ENCODE measurements at regions not wholly inside any gene's neighbourhood (a gene's known extent, or its start where the extent isn't known, plus 50 kb on each side); places are given as distances from the start of the nearest gene placed in this dataset.
"Not testable (repeated sequence)": the region's sequence is repeated elsewhere in the genome, so short reads cannot be mapped to it uniquely, and the experiment has no call there.

- Mint-ChIP-seq H3K36me3 (no peaks in the 10 kb centered on the region), H3K9me3 (peaks cover 0 to 5% (median 0%) of the 10 kb centered on the region in 6 donors), H3K4me3 (no peak overlapping the region), H3K4me1 (no peaks in the 10 kb centered on the region), H3K27me3 (ENCODE audit: low read depth in 3 of 3) (peaks cover 0 to 7% (median 5%) of the 10 kb centered on the region in 3 donors), H3K27ac (no peak overlapping the region)
- DNase-seq: no peak
Observed at GRCh38 chr6:19934996-19935591, 97.9 kb downstream of the ID4 start.

- H3K27me3 Mint-ChIP-seq (ENCODE audit: low read depth in 3 of 3); H3K4me3 Mint-ChIP-seq; DNase-seq; H3K27ac Mint-ChIP-seq; H3K36me3 Mint-ChIP-seq; H3K4me1 Mint-ChIP-seq; H3K9me3 Mint-ChIP-seq: not testable (repeated sequence)
Observed at GRCh38 chr6:19939321-19939720, 102.2 kb downstream of the ID4 start.

GRCh38 chr6:19939926-19940325 is 102.8 kb downstream of the ID4 start:
- H3K4me3 Mint-ChIP-seq; H3K27me3 Mint-ChIP-seq (ENCODE audit: low read depth in 3 of 3); H3K36me3 Mint-ChIP-seq; H3K9me3 Mint-ChIP-seq; H3K4me1 Mint-ChIP-seq; DNase-seq; H3K27ac Mint-ChIP-seq: not testable (repeated sequence)

- DNase-seq: no peak
- Mint-ChIP-seq H3K9me3 (peaks cover 0 to 3% (median 0%) of the 10 kb centered on the region in 6 donors), H3K27ac (no peak overlapping the region), H3K4me3 (no peak overlapping the region), H3K36me3 (no peaks in the 10 kb centered on the region), H3K27me3 (ENCODE audit: low read depth in 3 of 3) (peaks cover 0 to 4% (median 0%) of the 10 kb centered on the region in 3 donors), H3K4me1 (no peaks in the 10 kb centered on the region)
Observed at GRCh38 chr6:19943042-19943441, 105.9 kb downstream of the ID4 start.

GRCh38 chr6:19945843-19946358 is 108.7 kb downstream of the ID4 start:
- Mint-ChIP-seq H3K4me1 (no peaks in the 10 kb centered on the region), H3K36me3 (no peaks in the 10 kb centered on the region), H3K27ac (no peak overlapping the region), H3K9me3 (peaks cover 0 to 8% (median 2%) of the 10 kb centered on the region in 6 donors), H3K27me3 (ENCODE audit: low read depth in 3 of 3) (peaks cover 0 to 6% (median 0%) of the 10 kb centered on the region in 3 donors), H3K4me3 (no peak overlapping the region)
- DNase-seq: no peak

GRCh38 chr6:19949155-19949554 is 112.0 kb downstream of the ID4 start:
- peaks cover 0 to 15% (median 7%) of the 10 kb centered on the region in 6 donors for H3K9me3 Mint-ChIP-seq
- H3K36me3 Mint-ChIP-seq: no peaks in the 10 kb centered on the region
- no peaks in the 10 kb centered on the region for H3K4me1 Mint-ChIP-seq
- H3K27me3 Mint-ChIP-seq (ENCODE audit: low read depth in 3 of 3): peaks cover 0 to 12% (median 2%) of the 10 kb centered on the region in 3 donors
- no peak overlapping the region for H3K4me3 Mint-ChIP-seq
- no peak for DNase-seq
- no peak overlapping the region for H3K27ac Mint-ChIP-seq

GRCh38 chr6:19964115-19964514 is 126.9 kb downstream of the ID4 start:
- no peak overlapping the region for H3K27ac Mint-ChIP-seq
- no peaks in the 10 kb centered on the region for H3K4me1 Mint-ChIP-seq
- no peaks in the 10 kb centered on the region for H3K36me3 Mint-ChIP-seq
- peaks cover 0 to 7% (median 0%) of the 10 kb centered on the region in 6 donors for H3K9me3 Mint-ChIP-seq
- H3K27me3 Mint-ChIP-seq (ENCODE audit: low read depth in 3 of 3): peaks cover 0 to 6% (median 2%) of the 10 kb centered on the region in 3 donors
- DNase-seq: no peak
- H3K4me3 Mint-ChIP-seq: no peak overlapping the region

- DNase-seq: no peak
- H3K4me3 Mint-ChIP-seq: no peak overlapping the region
- peaks cover 0 to 7% (median 0%) of the 10 kb centered on the region in 6 donors for H3K9me3 Mint-ChIP-seq
- no peaks in the 10 kb centered on the region for H3K36me3 Mint-ChIP-seq
- no peak overlapping the region for H3K27ac Mint-ChIP-seq
- no peaks in the 10 kb centered on the region for H3K4me1 Mint-ChIP-seq
- H3K27me3 Mint-ChIP-seq (ENCODE audit: low read depth in 3 of 3): peaks cover 2 to 14% (median 4%) of the 10 kb centered on the region in 3 donors
Observed at GRCh38 chr6:19968201-19968600, 131.0 kb downstream of the ID4 start.

GRCh38 chr6:19972221-19972620 is 135.1 kb downstream of the ID4 start:
- Mint-ChIP-seq H3K4me1 (no peaks in the 10 kb centered on the region), H3K27ac (no peak overlapping the region), H3K36me3 (no peaks in the 10 kb centered on the region), H3K4me3 (no peak overlapping the region), H3K9me3 (peaks cover 0 to 7% (median 0%) of the 10 kb centered on the region in 6 donors), H3K27me3 (ENCODE audit: low read depth in 3 of 3) (peaks cover 2 to 10% (median 3%) of the 10 kb centered on the region in 3 donors)
- DNase-seq: no peak

GRCh38 chr6:19976411-19977129 is 139.4 kb downstream of the ID4 start:
- Mint-ChIP-seq H3K36me3 (no peaks in the 10 kb centered on the region), H3K4me1 (no peaks in the 10 kb centered on the region), H3K4me3 (no peak overlapping the region), H3K27ac (no peak overlapping the region), H3K27me3 (ENCODE audit: low read depth in 3 of 3) (peaks cover 0 to 3% (median 1%) of the 10 kb centered on the region in 3 donors), H3K9me3 (no peaks in the 10 kb centered on the region)
- DNase-seq: no peak

GRCh38 chr6:19979059-19979458 is 141.9 kb downstream of the ID4 start:
- Mint-ChIP-seq H3K36me3 (no peaks in the 10 kb centered on the region), H3K27me3 (ENCODE audit: low read depth in 3 of 3) (peaks cover 0 to 4% (median 1%) of the 10 kb centered on the region in 3 donors), H3K4me3 (no peak overlapping the region), H3K4me1 (no peaks in the 10 kb centered on the region), H3K27ac (no peak overlapping the region), H3K9me3 (no peaks in the 10 kb centered on the region)
- no peak for DNase-seq

GRCh38 chr6:19979986-19980385 is 142.8 kb downstream of the ID4 start:
- Mint-ChIP-seq H3K9me3 (no peaks in the 10 kb centered on the region), H3K4me1 (no peaks in the 10 kb centered on the region), H3K27ac (no peak overlapping the region), H3K4me3 (no peak overlapping the region), H3K27me3 (ENCODE audit: low read depth in 3 of 3) (peaks cover 0 to 7% (median 0%) of the 10 kb centered on the region in 3 donors), H3K36me3 (no peaks in the 10 kb centered on the region)
- DNase-seq: no peak

- H3K27ac Mint-ChIP-seq: no peak overlapping the region
- no peak for DNase-seq
- H3K4me3 Mint-ChIP-seq: no peak overlapping the region
- H3K9me3 Mint-ChIP-seq: no peaks in the 10 kb centered on the region
- no peaks in the 10 kb centered on the region for H3K4me1 Mint-ChIP-seq
- no peaks in the 10 kb centered on the region for H3K36me3 Mint-ChIP-seq
- H3K27me3 Mint-ChIP-seq (ENCODE audit: low read depth in 3 of 3): peaks cover 4 to 11% (median 6%) of the 10 kb centered on the region in 3 donors
Observed at GRCh38 chr6:19983374-19983773, 146.2 kb downstream of the ID4 start.

GRCh38 chr6:19986691-19987438 is 149.7 kb downstream of the ID4 start:
- Mint-ChIP-seq H3K9me3 (peaks cover 0 to 1% (median 0%) of the 10 kb centered on the region in 6 donors), H3K36me3 (no peaks in the 10 kb centered on the region), H3K27me3 (ENCODE audit: low read depth in 3 of 3) (peaks cover 7 to 15% (median 10%) of the 10 kb centered on the region in 3 donors)

More at GRCh38 chr6:19986691-19987438, 149.7 kb downstream of the ID4 start:
- H3K4me3 Mint-ChIP-seq: no peak overlapping the region
- no peak for DNase-seq
- H3K27ac Mint-ChIP-seq: no peak overlapping the region
- peaks cover 8 to 13% of the 10 kb centered on the region in 2 donors for H3K4me1 Mint-ChIP-seq
